ENCODE measurements at regions not wholly inside any gene's neighbourhood (a gene's known extent, or its start where the extent isn't known, plus 50 kb on each side); places are given as distances from the start of the nearest gene placed in this dataset.

- no peak for DNase-seq
- H3K4me3 ChIP-seq: no peak overlapping the region
- H2AFZ ChIP-seq: no peak overlapping the region
- ChIA-PET POLR2A (ENCODE audit: unreplicated experiment) (no interaction called here), CTCF (interaction anchor here (0.9 kb wide), 1 partner anchor 24 kb away, joined by 4 read pairs; no protein-coding TSS in a partner anchor)
- no TSS peak for BruUV-seq (replicated peaks)
- TF ChIP-seq CTCF (conservative IDR thresholded peaks at IDR 0.05) (no peak), EZH2 (IDR thresholded peaks at IDR 0.05; ENCODE audit: low read depth) (no peak)
- no peaks in the 10 kb centered on the region; the same call in 1 of the 2 replicates for H3K27me3 ChIP-seq (ENCODE audit: insufficient read depth, low read depth)
- H3F3A ChIP-seq (ENCODE audit: insufficient read depth, low read depth): no peaks in the 10 kb centered on the region
- H3K9me2 ChIP-seq (ENCODE audit: insufficient read depth): no peaks in the 10 kb centered on the region
- no peak overlapping the region for H3K4me2 ChIP-seq
- no peaks in the 10 kb centered on the region for H4K20me1 ChIP-seq (ENCODE audit: insufficient read depth)
- H3K36me3 ChIP-seq (ENCODE audit: low read depth): no peaks in the 10 kb centered on the region
- intact Hi-C loops (cut with micrococcal nuclease; ENCODE audit: unreplicated experiment): no loop called here
- no peaks in the 10 kb centered on the region for H3K4me1 ChIP-seq (replicated peaks; ENCODE audit: insufficient read depth)
- H3K9me3 ChIP-seq (ENCODE audit: insufficient read depth, low read depth): no peaks in the 10 kb centered on the region
- H3K79me2 ChIP-seq (ENCODE audit: low read depth): no peaks in the 10 kb centered on the region
- H3K27ac ChIP-seq: no peak overlapping the region
Measured at GRCh38 chr9:121574774-121575519, 75.3 kb upstream of the GGTA1 start.

GRCh38 chr9:121576281-121577075 is 75.0 kb upstream of the DAB2IP start:
- intact Hi-C loops (cut with micrococcal nuclease; ENCODE audit: unreplicated experiment): no loop called here
- POLR2A ChIA-PET (ENCODE audit: unreplicated experiment): no interaction called here

More at GRCh38 chr9:121576281-121577075, 75.0 kb upstream of the DAB2IP start:
- Histone ChIP-seq H4K20me1 (ENCODE audit: insufficient read depth) (no peaks in the 10 kb centered on the region; the same call in 1 of the 2 replicates), H3K27me3 (ENCODE audit: insufficient read depth, low read depth) (no peaks in the 10 kb centered on the region; the same call in 1 of the 2 replicates), H3F3A (ENCODE audit: insufficient read depth, low read depth) (no peaks in the 10 kb centered on the region), H2AFZ (no peak overlapping the region), H3K36me3 (ENCODE audit: low read depth) (no peaks in the 10 kb centered on the region), H3K9me3 (ENCODE audit: insufficient read depth, low read depth) (no peaks in the 10 kb centered on the region), H3K4me2 (no peak overlapping the region), H3K4me1 (replicated peaks; ENCODE audit: insufficient read depth) (no peaks in the 10 kb centered on the region), H3K9me2 (ENCODE audit: insufficient read depth) (no peaks in the 10 kb centered on the region), H3K4me3 (no peak overlapping the region), H3K79me2 (ENCODE audit: low read depth) (no peaks in the 10 kb centered on the region), H3K27ac (no peak overlapping the region)
- TF ChIP-seq EZH2 (IDR thresholded peaks at IDR 0.05; ENCODE audit: low read depth): no peak
- TF ChIP-seq CTCF (conservative IDR thresholded peaks at IDR 0.05): no peak
- no TSS peak for BruUV-seq (replicated peaks)
- DNase-seq: no peak
- CTCF ChIA-PET: interaction anchor here (1.4 kb wide), 1 partner anchor 30 kb away, joined by 4 read pairs; no protein-coding TSS in a partner anchor

Measured in PC-9 (cell line).